Pancreas (tissue), 10 donors: ENCODE measurements at regions not wholly inside any gene's neighbourhood (a gene's known extent, or its start where the extent isn't known, plus 50 kb on each side); places are given as distances from the start of the nearest gene placed in this dataset.

Experiments used
- ATAC-seq, 4 donors: fragments of 200-7000 bp; cut with Tn5 transposase; one replicate each; pipeline versions ENCODE4 v1.8.0 to v1.9.1; 2020; ENCODE audit warnings: mild to moderate bottlenecking in 4 of 4, moderate library complexity in 4 of 4
- DNase-seq, 6 donors: peaks; one replicate each; pipeline ENCODE4 v3.0.0-alpha.2; 2020
- FAIRE-seq: peaks from 2 replicates; lab custom pipeline; 2012; peaks lifted over from hg19 to GRCh38; lab: Jason Lieb, UNC
- H3K27ac ChIP-seq, 4 donors: fragments of 200-600 bp; sonication (generic); 1 replicate in 3 of 4; 2 replicates in 1 of 4; pipeline versions ENCODE4 v1.5.0 to v1.8.0; 2020
- H3K27me3 ChIP-seq, 4 donors: fragments of 200-600 bp; one replicate each; pipeline ENCODE4 v1.8.0; 2021
- H3K36me3 ChIP-seq, 3 donors: fragments of 200-600 bp; sonication (generic) in 1 of 3; one replicate each; pipeline versions ENCODE4 v1.5.0 to v1.8.0; 2020 to 2021
- H3K4me1 ChIP-seq, 3 donors: fragments of 200-600 bp; one replicate each; pipeline ENCODE4 v1.8.0; 2021
- H3K4me3 ChIP-seq, 4 donors: fragments of 200-600 bp; sonication (generic) in 2 of 4; one replicate each; pipeline versions ENCODE4 v1.5.0 to v1.8.0; 2020 to 2021
- H3K9me3 ChIP-seq, 4 donors: fragments of 200-600 bp; one replicate each; pipeline ENCODE4 v1.8.0; 2021
- CTCF ChIP-seq, 4 donors: fragments of 200-600 bp; sonication (generic) in 3 of 4; IDR thresholded peaks; one replicate each; pipeline versions ENCODE4 v1.5.0 to v1.8.0; 2021; ENCODE audit warnings: antibody characterized with exemption in 4 of 4
- WGBS, 2 donors: extraction: QIAGEN DNeasy Blood & Tissue Kit; methylation state at CpG; one replicate each; pipeline ENCODE4 v1.1.7; 2013; 5-methylcytosine and 5-hydroxymethylcytosine counted together
- intact Hi-C, 3 donors: fragments of 100-400 bp; cut with DNase I; formaldehyde crosslinking; loops; one replicate each; pipeline versions ENCODE4 v1.11.1 to v1.14.2; 2022
- donor health status: healthy with polysubstance abuse.
- donor health status: DM: no; HTN: no; CAD: no; lungs with moderate emphysema.
- donor health status: DM: no; HTN: no; CAD: no.
- donor health status: control.
- donor health status: control.
- donor health status: Bipolar disorder and iron deficiency.
- donor health status: DM: yes; HTN: yes; CAD: no.
- donor health status: DM: no; HTN: no; CAD: no.
- donor health status: DM: no; HTN: no; CAD: no.
- donor health status: DM: yes; HTN: yes; CAD: no.

- WGBS, 2 donors: 27% methylated on average over 1 of the region's 1 CpG
- intact Hi-C loops: no loop called here
- Histone ChIP-seq H3K4me3 (no peak overlapping the region), H3K27me3 (no peaks in the 10 kb centered on the region), H3K27ac (no peak overlapping the region), H3K4me1 (no peaks in the 10 kb centered on the region), H3K9me3 (no peaks in the 10 kb centered on the region), H3K36me3 (no peaks in the 10 kb centered on the region)
- no peak for ATAC-seq
- no peak for DNase-seq
- TF ChIP-seq CTCF (IDR thresholded peaks at IDR 0.05): no peak
- FAIRE-seq: no peak
Measured at GRCh38 chr6:164276211-164276610, 861.7 kb downstream of the QKI start.

- Histone ChIP-seq H3K4me1 (no peaks in the 10 kb centered on the region), H3K27ac (no peak overlapping the region), H3K27me3 (no peaks in the 10 kb centered on the region), H3K36me3 (no peaks in the 10 kb centered on the region), H3K4me3 (no peak overlapping the region), H3K9me3 (no peaks in the 10 kb centered on the region)
- WGBS, 2 donors: 40 to 53% methylated on average over 1 of the region's 1 CpG
- no peak for TF ChIP-seq CTCF (IDR thresholded peaks at IDR 0.05)
- intact Hi-C loops: no loop called here
- ATAC-seq: no peak
- no peak for FAIRE-seq
- DNase-seq: no peak
Measured at GRCh38 chr6:164275773-164276172, 861.3 kb downstream of the QKI start.

GRCh38 chr6:164274493-164274892 lies 860.0 kb downstream of the QKI start:
- H3K27me3 ChIP-seq: no peaks in the 10 kb centered on the region
- FAIRE-seq (no peak), ATAC-seq (no peak), DNase-seq (no peak)
- no peak overlapping the region for H3K27ac ChIP-seq
- H3K4me3 ChIP-seq: no peak overlapping the region
- H3K9me3 ChIP-seq: no peaks in the 10 kb centered on the region
- TF ChIP-seq CTCF (IDR thresholded peaks at IDR 0.05): no peak
- no peaks in the 10 kb centered on the region for H3K36me3 ChIP-seq
- WGBS, 2 donors: 62 to 67% methylated on average over 2 of the region's 2 CpGs
- intact Hi-C loops: no loop called here
- H3K4me1 ChIP-seq: no peaks in the 10 kb centered on the region

GRCh38 chr6:164273491-164273890 lies 859.0 kb downstream of the QKI start:
- H3K27me3 ChIP-seq: no peaks in the 10 kb centered on the region
- no peak overlapping the region for H3K4me3 ChIP-seq
- FAIRE-seq (no peak), ATAC-seq (no peak), DNase-seq (no peak)
- no peak for TF ChIP-seq CTCF (IDR thresholded peaks at IDR 0.05)
- no peak overlapping the region for H3K27ac ChIP-seq
- WGBS, 2 donors: 61 to 62% methylated on average over 3 of the region's 3 CpGs
- H3K9me3 ChIP-seq: no peaks in the 10 kb centered on the region
- H3K4me1 ChIP-seq: no peaks in the 10 kb centered on the region
- intact Hi-C loops: no loop called here
- H3K36me3 ChIP-seq: no peaks in the 10 kb centered on the region

GRCh38 chr6:164266851-164267250 lies 852.3 kb downstream of the QKI start:
- H3K4me1 ChIP-seq: no peaks in the 10 kb centered on the region
- no peaks in the 10 kb centered on the region for H3K27me3 ChIP-seq
- intact Hi-C loops: no loop called here
- DNase-seq: no peak
- H3K9me3 ChIP-seq: no peaks in the 10 kb centered on the region
- H3K36me3 ChIP-seq: no peaks in the 10 kb centered on the region
- 35 to 48% methylated on average over 3 of the region's 3 CpGs for WGBS, 2 donors
- FAIRE-seq: no peak
- H3K27ac ChIP-seq: no peak overlapping the region
- no peak for ATAC-seq
- TF ChIP-seq CTCF (IDR thresholded peaks at IDR 0.05): no peak
- no peak overlapping the region for H3K4me3 ChIP-seq
